ENCODE measurements at regions not wholly inside any gene's neighbourhood (a gene's known extent, or its start where the extent isn't known, plus 50 kb on each side); places are given as distances from the start of the nearest gene placed in this dataset.

- no peak for TF ChIP-seq CTCF (conservative IDR thresholded peaks at IDR 0.05; ENCODE audit: low read depth)
- POLR2A ChIA-PET (ENCODE audit: low non-redundant PET): no interaction called here
- CTCF ChIA-PET: interaction anchor here (0.7 to 1.3 kb wide), 2 partner anchors 57 to 171 kb away, joined by 4 to 6 read pairs; no protein-coding TSS in a partner anchor
- no peak overlapping the region for H3K27ac ChIP-seq
- no peak for DNase-seq (ENCODE audit: low spot score)
Observed at GRCh38 chr6:99093456-99094190, 145.9 kb upstream of the FBXL4 start.

- TF ChIP-seq CTCF (conservative IDR thresholded peaks at IDR 0.05; ENCODE audit: low read depth): no peak
- ChIA-PET POLR2A (ENCODE audit: low non-redundant PET) (no interaction called here), CTCF (interaction anchor here (0.6 to 1.3 kb wide), 3 partner anchors 59 to 1234 kb away, joined by 3 to 6 read pairs (median 4); no protein-coding TSS in a partner anchor)
- no peak overlapping the region for H3K27ac ChIP-seq
- no peak for DNase-seq (ENCODE audit: low spot score)
Observed at GRCh38 chr6:99092461-99092860, 144.7 kb upstream of the FBXL4 start.

- DNase-seq (ENCODE audit: low spot score): no peak
- CTCF ChIA-PET: interaction anchor here (1.3 kb wide), 1 partner anchor 59 kb away, joined by 6 read pairs; no protein-coding TSS in a partner anchor
- H3K27ac ChIP-seq: no peak overlapping the region
- no peak for TF ChIP-seq CTCF (conservative IDR thresholded peaks at IDR 0.05; ENCODE audit: low read depth)
- POLR2A ChIA-PET (ENCODE audit: low non-redundant PET): no interaction called here
Observed at GRCh38 chr6:99091985-99092384, 144.2 kb upstream of the FBXL4 start.

GRCh38 chr6:99080191-99080590 lies 132.4 kb upstream of the FBXL4 start:
- no peak for DNase-seq (ENCODE audit: low spot score)
- ChIA-PET POLR2A (ENCODE audit: low non-redundant PET) (no interaction called here), CTCF (no interaction called here)
- H3K27ac ChIP-seq: no peak overlapping the region
- no peak for TF ChIP-seq CTCF (conservative IDR thresholded peaks at IDR 0.05; ENCODE audit: low read depth)

GRCh38 chr6:99079058-99079457 lies 131.3 kb upstream of the FBXL4 start:
- ChIA-PET CTCF (no interaction called here), POLR2A (ENCODE audit: low non-redundant PET) (no interaction called here)
- no peak for DNase-seq (ENCODE audit: low spot score)
- TF ChIP-seq CTCF (conservative IDR thresholded peaks at IDR 0.05; ENCODE audit: low read depth): no peak
- no peak overlapping the region for H3K27ac ChIP-seq

- H3K27ac ChIP-seq: no peak overlapping the region
- TF ChIP-seq CTCF (conservative IDR thresholded peaks at IDR 0.05; ENCODE audit: low read depth): no peak
- ChIA-PET CTCF (interaction anchor here (0.5 kb wide), 1 partner anchor 9 kb away, joined by 3 read pairs; no protein-coding TSS in a partner anchor), POLR2A (ENCODE audit: low non-redundant PET) (no interaction called here)
- no peak for DNase-seq (ENCODE audit: low spot score)
Observed at GRCh38 chr6:99073223-99073622, 125.5 kb upstream of the FBXL4 start.
